Activated effector memory CD4-positive, alpha-beta T cell treated with Interleukin-2 at 50 U/mL for 16 hours (primary cell): ENCODE measurements at regions not wholly inside any gene's neighbourhood (a gene's known extent, or its start where the extent isn't known, plus 50 kb on each side); places are given as distances from the start of the nearest gene placed in this dataset.
A peak's percentile ranks its signal among the peaks of the same experiment; 100 is the strongest.
"Not testable (repeated sequence)": the region's sequence is repeated elsewhere in the genome, so short reads cannot be mapped to it uniquely, and the experiment has no call there.

Experiments
- DNase-seq: peaks from one replicate; pipeline ENCODE4 v3.0.0-alpha.2; 2020

- no peak for DNase-seq
These were observed 151.0 kb downstream of the CD47 start for GRCh38 chr3:107939691-107940442.

- DNase-seq, result no peak
These were observed 152.7 kb downstream of the CD47 start for GRCh38 chr3:107938143-107938542.

- DNase-seq, result no peak
These were observed 156.0 kb downstream of the CD47 start for GRCh38 chr3:107934808-107935207.

- no peak for DNase-seq
These were observed 157.4 kb downstream of the CD47 start for GRCh38 chr3:107933450-107933849.

GRCh38 chr3:107931326-107931725 is 159.5 kb downstream of the CD47 start:
- DNase-seq, result no peak

GRCh38 chr3:107929088-107929487 is 161.7 kb downstream of the CD47 start:
- no peak for DNase-seq

GRCh38 chr3:107928084-107928445 is 162.8 kb downstream of the CD47 start:
- no peak for DNase-seq

- DNase-seq, result peak; percentile 60
These were observed 163.3 kb downstream of the CD47 start for GRCh38 chr3:107927361-107928083.

GRCh38 chr3:107925851-107926250 is 165.0 kb downstream of the CD47 start:
- DNase-seq, result no peak

GRCh38 chr3:107921038-107921437 is 169.8 kb downstream of the CD47 start:
- no peak for DNase-seq

GRCh38 chr3:107920538-107920937 is 170.3 kb downstream of the CD47 start:
- no peak for DNase-seq

- no peak for DNase-seq
These were observed 171.6 kb downstream of the CD47 start for GRCh38 chr3:107919239-107919638.

GRCh38 chr3:107916171-107916570 is 174.7 kb downstream of the CD47 start:
- no peak for DNase-seq

- no peak for DNase-seq
These were observed 175.1 kb downstream of the CD47 start for GRCh38 chr3:107915706-107916105.

- DNase-seq, result no peak
These were observed 177.1 kb downstream of the CD47 start for GRCh38 chr3:107913701-107914100.

GRCh38 chr3:107911337-107912000 is 179.4 kb downstream of the CD47 start:
- no peak for DNase-seq

GRCh38 chr3:107910713-107911259 is 180.0 kb downstream of the CD47 start:
- DNase-seq, result no peak

- DNase-seq, result not testable (repeated sequence)
These were observed 181.2 kb downstream of the CD47 start for GRCh38 chr3:107909583-107909982.

GRCh38 chr3:107907996-107908395 is 182.8 kb downstream of the CD47 start:
- DNase-seq, result no peak

- no peak for DNase-seq
These were observed 186.2 kb downstream of the CD47 start for GRCh38 chr3:107904536-107905066.

GRCh38 chr3:107899990-107900651 is 190.7 kb downstream of the CD47 start:
- DNase-seq, result no peak

- no peak for DNase-seq
These were observed 193.3 kb downstream of the CD47 start for GRCh38 chr3:107897471-107898061.
